ENCODE measurements at regions not wholly inside any gene's neighbourhood (a gene's known extent, or its start where the extent isn't known, plus 50 kb on each side); places are given as distances from the start of the nearest gene placed in this dataset.

DNA sequence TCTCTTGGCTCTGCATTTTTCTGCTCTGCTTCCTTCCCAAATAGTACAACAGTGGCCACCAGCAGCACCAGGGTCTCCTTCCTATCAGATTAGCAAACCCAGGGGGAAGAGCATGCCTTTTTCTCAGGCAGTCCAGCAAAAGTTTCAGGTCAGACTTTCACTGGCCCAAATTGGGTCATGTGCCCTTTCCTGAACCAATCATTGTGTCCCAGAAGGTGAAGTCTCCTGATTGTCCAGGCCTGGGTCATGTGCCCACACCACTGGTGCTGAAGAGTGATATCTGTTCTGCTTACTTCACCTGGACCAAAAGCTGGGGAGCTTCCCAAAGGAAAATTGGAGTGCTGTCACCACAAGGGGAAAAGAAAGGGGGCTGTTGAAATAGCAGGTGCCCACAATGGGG is 64.1 kb upstream of the ALX4 start:
- Histone ChIP-seq H3K4me3 (ENCODE audit: low read depth in 1 of 2, low read length in 2 of 2) (no peak overlapping the region), H3K9me3 (ENCODE audit: control insufficient read depth in 1 of 2, low read length in 2 of 2) (peaks cover 0 to 4% of the 10 kb centered on the region in 2 donors), H3K36me3 (ENCODE audit: control insufficient read depth in 1 of 2, insufficient read depth in 2 of 2, low read length in 2 of 2) (no peaks in the 10 kb centered on the region), H3K9ac (ENCODE audit: low read depth in 1 of 2, low read length in 2 of 2) (no peak overlapping the region), H3K27me3 (ENCODE audit: control insufficient read depth in 1 of 2, insufficient read depth in 2 of 2, low read length in 2 of 2) (no peaks in the 10 kb centered on the region), H3K4me1 (ENCODE audit: control insufficient read depth in 1 of 2, insufficient read depth in 2 of 2, low read length in 2 of 2) (no peaks in the 10 kb centered on the region), H3K27ac (ENCODE audit: low read depth, low read length) (no peak overlapping the region)

DNA sequence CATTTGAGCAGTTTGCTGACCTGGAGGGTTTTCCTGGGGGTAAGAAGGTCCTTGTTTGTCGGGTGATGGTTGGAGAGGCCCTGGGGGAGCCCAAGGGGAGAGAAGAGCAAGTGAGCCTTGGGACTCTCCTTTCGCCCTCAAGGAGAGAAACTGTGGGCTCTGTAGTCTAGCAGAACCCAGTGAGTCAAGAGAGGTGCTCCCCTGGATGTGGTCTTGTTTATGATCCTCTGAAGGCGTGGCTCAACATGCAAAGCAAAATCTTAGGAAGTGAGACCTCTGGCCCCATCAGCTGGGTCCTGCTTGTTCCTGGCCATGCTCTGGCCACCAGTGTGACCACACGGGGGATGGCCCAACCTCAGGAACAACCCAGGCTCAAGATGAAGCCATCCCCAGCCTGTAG is 66.5 kb upstream of the ALX4 start:
- Histone ChIP-seq H3K27ac (ENCODE audit: low read depth, low read length) (no peak overlapping the region), H3K9ac (ENCODE audit: low read depth in 1 of 2, low read length in 2 of 2) (no peak overlapping the region), H3K4me1 (ENCODE audit: control insufficient read depth in 1 of 2, insufficient read depth in 2 of 2, low read length in 2 of 2) (no peaks in the 10 kb centered on the region), H3K4me3 (ENCODE audit: low read depth in 1 of 2, low read length in 2 of 2) (no peak overlapping the region), H3K9me3 (ENCODE audit: control insufficient read depth in 1 of 2, low read length in 2 of 2) (peaks cover 0 to 4% of the 10 kb centered on the region in 2 donors), H3K36me3 (ENCODE audit: control insufficient read depth in 1 of 2, insufficient read depth in 2 of 2, low read length in 2 of 2) (no peaks in the 10 kb centered on the region), H3K27me3 (ENCODE audit: control insufficient read depth in 1 of 2, insufficient read depth in 2 of 2, low read length in 2 of 2) (peaks cover 0 to 4% of the 10 kb centered on the region in 2 donors)

DNA sequence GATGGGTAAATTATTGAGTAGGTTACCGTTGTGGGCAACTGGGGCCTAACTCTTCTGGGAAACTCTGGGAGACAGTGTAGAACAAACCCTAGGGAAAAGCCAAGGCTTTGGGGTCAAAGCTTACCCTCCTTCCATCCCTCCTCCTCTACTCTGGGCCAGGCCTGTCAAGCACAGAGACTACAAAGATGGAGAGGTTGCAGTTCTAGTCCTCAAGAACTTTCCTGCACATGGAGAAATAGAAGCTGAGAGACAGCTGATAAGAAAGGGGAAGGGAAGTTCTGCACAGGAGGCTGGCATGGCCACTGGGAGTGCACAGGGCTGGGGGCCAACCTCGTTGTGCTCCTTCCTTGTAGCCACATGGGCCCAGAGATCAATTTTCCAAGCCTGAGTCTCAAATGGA is 67.2 kb upstream of the ALX4 start:
- no peak overlapping the region for H3K27ac ChIP-seq (ENCODE audit: low read depth, low read length)
- no peak overlapping the region for H3K9ac ChIP-seq (ENCODE audit: low read depth in 1 of 2, low read length in 2 of 2)
- no peak overlapping the region for H3K4me3 ChIP-seq (ENCODE audit: low read depth in 1 of 2, low read length in 2 of 2)
- no peaks in the 10 kb centered on the region for H3K36me3 ChIP-seq (ENCODE audit: control insufficient read depth in 1 of 2, insufficient read depth in 2 of 2, low read length in 2 of 2)
- H3K4me1 ChIP-seq (ENCODE audit: control insufficient read depth in 1 of 2, insufficient read depth in 2 of 2, low read length in 2 of 2), result no peaks in the 10 kb centered on the region
- H3K9me3 ChIP-seq (ENCODE audit: control insufficient read depth in 1 of 2, low read length in 2 of 2), result peaks cover 0 to 4% of the 10 kb centered on the region in 2 donors
- H3K27me3 ChIP-seq (ENCODE audit: control insufficient read depth in 1 of 2, insufficient read depth in 2 of 2, low read length in 2 of 2), result peaks cover 0 to 4% of the 10 kb centered on the region in 2 donors

DNA sequence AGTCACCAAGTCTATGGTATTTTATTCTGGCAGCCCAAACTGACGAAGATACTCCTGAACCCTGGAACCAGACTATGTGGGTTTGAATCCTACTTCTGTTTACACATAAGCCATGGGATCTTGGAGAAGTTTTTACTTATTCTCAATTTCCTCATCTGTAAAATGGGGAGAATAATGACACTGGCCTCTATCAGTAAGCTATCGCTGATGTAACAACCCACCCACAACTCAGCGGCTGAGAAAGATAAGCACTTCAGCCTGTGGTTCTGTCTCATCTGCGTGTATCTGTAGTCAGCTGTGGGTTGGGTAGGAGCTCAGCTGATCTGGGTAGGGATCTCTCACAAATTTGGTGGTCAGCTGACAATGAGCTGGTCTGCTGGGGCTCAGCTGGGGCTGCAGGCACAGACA is 68.0 kb upstream of the ALX4 start:
- Histone ChIP-seq H3K4me1 (ENCODE audit: control insufficient read depth in 1 of 2, insufficient read depth in 2 of 2, low read length in 2 of 2) (peaks cover 0 to under 1% of the 10 kb centered on the region in 2 donors), H3K9ac (ENCODE audit: low read depth in 1 of 2, low read length in 2 of 2) (no peak overlapping the region), H3K27me3 (ENCODE audit: control insufficient read depth in 1 of 2, insufficient read depth in 2 of 2, low read length in 2 of 2) (peaks cover 0 to 4% of the 10 kb centered on the region in 2 donors), H3K27ac (ENCODE audit: low read depth, low read length) (no peak overlapping the region), H3K36me3 (ENCODE audit: control insufficient read depth in 1 of 2, insufficient read depth in 2 of 2, low read length in 2 of 2) (no peaks in the 10 kb centered on the region), H3K9me3 (ENCODE audit: control insufficient read depth in 1 of 2, low read length in 2 of 2) (peaks cover 0 to 4% of the 10 kb centered on the region in 2 donors), H3K4me3 (ENCODE audit: low read depth in 1 of 2, low read length in 2 of 2) (no peak overlapping the region)

DNA sequence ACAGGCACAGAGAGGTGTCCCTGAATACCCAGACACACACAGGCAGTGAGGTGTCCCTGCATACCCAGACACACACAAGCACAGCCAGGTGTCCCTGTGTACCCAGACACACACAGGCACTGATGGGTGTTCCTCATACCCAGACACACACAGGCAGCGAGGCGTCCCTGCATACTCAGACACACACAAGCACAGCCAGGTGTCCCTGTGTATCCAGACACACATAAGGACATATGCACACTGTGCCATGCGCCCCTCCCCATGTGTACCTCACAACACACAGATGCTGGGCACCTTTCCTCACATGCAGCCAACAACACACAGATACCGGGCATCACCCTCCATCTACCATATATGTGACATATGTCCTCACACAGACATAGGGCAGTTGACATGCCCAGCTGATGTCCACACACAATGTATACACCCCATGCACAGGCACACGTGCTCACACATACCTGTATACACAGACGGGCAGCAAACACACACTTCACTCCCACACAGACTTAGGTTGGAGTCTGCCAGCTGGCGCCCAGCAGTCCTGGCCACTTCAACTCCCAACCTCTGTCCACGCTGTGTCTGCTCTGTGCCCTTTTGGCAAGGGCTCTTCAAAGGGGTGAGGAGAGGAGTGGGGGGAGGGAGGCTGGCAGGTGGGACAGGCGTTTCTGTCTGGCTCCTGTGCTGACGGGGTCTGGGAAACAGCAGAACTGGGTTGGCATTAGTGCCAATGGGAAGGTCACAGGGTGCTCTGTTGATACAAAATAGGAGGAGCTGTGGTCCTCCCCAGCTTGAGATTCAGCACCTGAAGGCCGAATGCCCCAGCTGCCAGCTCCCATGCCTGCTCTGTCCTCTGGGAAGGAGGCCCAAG is 69.4 kb upstream of the ALX4 start:
- Histone ChIP-seq H3K9ac (ENCODE audit: low read depth in 1 of 2, low read length in 2 of 2) (no peak overlapping the region), H3K27me3 (ENCODE audit: control insufficient read depth in 1 of 2, insufficient read depth in 2 of 2, low read length in 2 of 2) (peaks cover 0 to 4% of the 10 kb centered on the region in 2 donors), H3K9me3 (ENCODE audit: control insufficient read depth in 1 of 2, low read length in 2 of 2) (peaks cover 0 to 4% of the 10 kb centered on the region in 2 donors), H3K4me1 (ENCODE audit: control insufficient read depth in 1 of 2, insufficient read depth in 2 of 2, low read length in 2 of 2) (peaks cover 0 to 3% of the 10 kb centered on the region in 2 donors), H3K4me3 (ENCODE audit: low read depth in 1 of 2, low read length in 2 of 2) (no peak overlapping the region), H3K27ac (ENCODE audit: low read depth, low read length) (no peak overlapping the region), H3K36me3 (ENCODE audit: control insufficient read depth in 1 of 2, insufficient read depth in 2 of 2, low read length in 2 of 2) (no peaks in the 10 kb centered on the region)

DNA sequence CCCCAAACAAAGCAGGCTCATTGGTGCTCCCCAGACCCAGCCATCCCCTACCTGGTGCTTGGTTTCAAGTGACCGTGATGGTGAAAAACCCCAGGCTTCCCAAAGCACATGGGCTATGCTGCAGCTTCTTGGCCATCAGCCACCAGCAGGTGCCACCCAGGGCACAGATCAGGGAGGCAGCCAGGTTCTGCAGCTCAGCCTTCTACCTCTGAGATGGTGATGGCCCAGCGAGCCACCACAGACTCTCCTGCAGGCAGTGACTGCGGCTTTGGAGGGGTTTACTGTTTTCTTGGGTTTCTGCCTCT is 70.0 kb upstream of the ALX4 start:
- H3K36me3 ChIP-seq (ENCODE audit: control insufficient read depth in 1 of 2, insufficient read depth in 2 of 2, low read length in 2 of 2), result no peaks in the 10 kb centered on the region
- no peak overlapping the region for H3K27ac ChIP-seq (ENCODE audit: low read depth, low read length)
- H3K4me3 ChIP-seq (ENCODE audit: low read depth in 1 of 2, low read length in 2 of 2), result no peak overlapping the region
- H3K4me1 ChIP-seq (ENCODE audit: control insufficient read depth in 1 of 2, insufficient read depth in 2 of 2, low read length in 2 of 2), result peaks cover 0 to 3% of the 10 kb centered on the region in 2 donors
- peaks cover 0 to 4% of the 10 kb centered on the region in 2 donors for H3K27me3 ChIP-seq (ENCODE audit: control insufficient read depth in 1 of 2, insufficient read depth in 2 of 2, low read length in 2 of 2)
- no peak overlapping the region for H3K9ac ChIP-seq (ENCODE audit: low read depth in 1 of 2, low read length in 2 of 2)
- peaks cover 0 to 4% of the 10 kb centered on the region in 2 donors for H3K9me3 ChIP-seq (ENCODE audit: control insufficient read depth in 1 of 2, low read length in 2 of 2)

DNA sequence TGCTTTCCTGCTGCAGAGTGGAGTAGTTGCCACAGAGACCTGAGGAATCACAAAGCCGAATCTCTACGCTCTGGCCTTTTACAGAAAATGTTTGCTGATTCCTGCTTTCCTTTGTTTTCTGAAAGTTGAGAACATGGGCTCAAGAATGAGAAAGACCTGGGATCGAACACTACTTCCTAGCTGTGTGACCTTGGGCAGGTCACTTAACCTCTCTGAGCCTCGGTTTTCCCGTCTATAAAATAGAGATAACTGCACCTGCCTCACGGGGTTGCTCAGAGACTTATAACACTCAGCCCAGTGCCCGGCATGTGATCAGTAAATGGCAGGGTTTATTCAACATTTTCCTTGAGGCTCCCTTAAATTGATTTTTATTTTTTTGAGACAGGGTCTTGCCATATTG is 70.9 kb upstream of the ALX4 start:
- H3K27me3 ChIP-seq (ENCODE audit: control insufficient read depth in 1 of 2, insufficient read depth in 2 of 2, low read length in 2 of 2), result peaks cover 0 to 4% of the 10 kb centered on the region in 2 donors
- H3K4me3 ChIP-seq (ENCODE audit: low read depth in 1 of 2, low read length in 2 of 2), result no peak overlapping the region
- H3K36me3 ChIP-seq (ENCODE audit: control insufficient read depth in 1 of 2, insufficient read depth in 2 of 2, low read length in 2 of 2), result no peaks in the 10 kb centered on the region
- peaks cover 0 to 4% of the 10 kb centered on the region in 2 donors for H3K9me3 ChIP-seq (ENCODE audit: control insufficient read depth in 1 of 2, low read length in 2 of 2)
- H3K9ac ChIP-seq (ENCODE audit: low read depth in 1 of 2, low read length in 2 of 2), result no peak overlapping the region
- no peak overlapping the region for H3K27ac ChIP-seq (ENCODE audit: low read depth, low read length)
- peaks cover 0 to 3% of the 10 kb centered on the region in 2 donors for H3K4me1 ChIP-seq (ENCODE audit: control insufficient read depth in 1 of 2, insufficient read depth in 2 of 2, low read length in 2 of 2)

DNA sequence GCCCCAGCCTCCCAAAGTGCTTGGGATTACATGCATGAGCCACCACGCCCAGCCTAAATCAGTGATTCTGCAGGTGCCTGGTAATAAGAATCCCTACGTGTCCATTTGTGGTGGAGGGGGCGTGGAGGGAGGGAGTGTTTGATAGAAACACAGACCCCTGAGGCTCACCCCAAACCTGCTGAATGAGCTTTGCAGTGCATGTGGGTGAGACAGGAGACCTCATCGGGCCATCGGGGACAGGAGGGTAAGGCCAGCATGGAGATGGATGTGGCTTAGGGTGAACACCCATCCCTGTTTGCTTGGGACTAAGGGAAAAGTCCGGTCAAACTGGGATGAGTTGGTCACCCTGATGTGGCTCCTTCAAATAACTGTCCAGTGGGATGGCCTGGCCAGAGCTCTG is 71.3 kb upstream of the ALX4 start:
- peaks cover 0 to 3% of the 10 kb centered on the region in 2 donors for H3K4me1 ChIP-seq (ENCODE audit: control insufficient read depth in 1 of 2, insufficient read depth in 2 of 2, low read length in 2 of 2)
- H3K36me3 ChIP-seq (ENCODE audit: control insufficient read depth in 1 of 2, insufficient read depth in 2 of 2, low read length in 2 of 2), result no peaks in the 10 kb centered on the region
- no peak overlapping the region for H3K9ac ChIP-seq (ENCODE audit: low read depth in 1 of 2, low read length in 2 of 2)
- H3K9me3 ChIP-seq (ENCODE audit: control insufficient read depth in 1 of 2, low read length in 2 of 2), result peaks cover 0 to 4% of the 10 kb centered on the region in 2 donors
- H3K4me3 ChIP-seq (ENCODE audit: low read depth in 1 of 2, low read length in 2 of 2), result no peak overlapping the region
- H3K27me3 ChIP-seq (ENCODE audit: control insufficient read depth in 1 of 2, insufficient read depth in 2 of 2, low read length in 2 of 2), result peaks cover 0 to 4% of the 10 kb centered on the region in 2 donors
- H3K27ac ChIP-seq (ENCODE audit: low read depth, low read length), result no peak overlapping the region

DNA sequence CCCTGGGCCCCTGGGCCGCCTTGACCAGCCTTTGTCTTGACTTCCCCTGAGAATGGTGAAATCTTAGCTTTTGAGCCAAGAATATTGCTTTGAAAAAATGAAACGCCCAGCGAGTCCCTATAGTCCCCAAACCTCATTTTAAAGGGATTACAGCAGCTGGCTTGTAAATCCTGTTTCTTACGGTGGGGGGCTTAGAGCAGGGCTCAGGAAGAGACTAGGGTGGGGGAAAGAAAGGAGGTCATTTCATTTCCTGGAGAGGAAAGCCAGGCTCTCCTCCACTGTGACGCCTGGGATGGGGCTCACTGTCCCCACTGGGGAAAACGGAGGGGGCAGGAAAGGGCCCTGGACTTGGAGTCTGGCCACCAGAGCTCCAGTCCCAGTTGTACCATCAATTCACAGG is 72.2 kb upstream of the ALX4 start:
- no peak overlapping the region for H3K4me3 ChIP-seq (ENCODE audit: low read depth in 1 of 2, low read length in 2 of 2)

DNA sequence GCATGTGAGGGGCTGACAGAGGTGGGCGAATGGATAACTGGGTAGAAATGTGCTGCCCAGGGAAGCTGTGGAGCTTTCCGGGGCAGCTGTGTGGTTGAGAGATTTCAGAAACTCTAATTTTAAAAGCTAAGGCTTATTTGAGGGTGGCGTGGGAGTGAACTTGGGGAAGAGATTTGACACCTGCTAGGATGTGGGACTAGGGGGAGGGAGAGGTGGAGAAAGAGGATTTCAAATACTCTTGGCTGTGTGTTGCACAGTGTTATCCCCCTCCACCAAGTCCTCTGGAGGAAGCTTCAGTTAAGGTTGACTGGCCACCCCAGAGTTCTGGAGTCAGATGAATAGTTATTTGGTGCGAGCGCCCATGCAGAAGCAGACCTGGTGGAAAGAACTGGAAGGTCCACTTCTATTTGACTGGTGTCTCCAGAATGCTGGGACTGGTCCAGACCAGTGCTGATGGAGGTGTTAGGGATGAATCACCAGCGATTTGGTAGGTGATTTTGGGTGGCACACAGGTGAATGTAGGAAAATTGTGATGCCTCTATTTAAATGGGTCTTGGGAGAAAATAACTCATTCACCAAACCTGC is 72.8 kb upstream of the ALX4 start:
- Histone ChIP-seq H3K36me3 (ENCODE audit: control insufficient read depth in 1 of 2, insufficient read depth in 2 of 2, low read length in 2 of 2) (no peaks in the 10 kb centered on the region), H3K9me3 (ENCODE audit: control insufficient read depth in 1 of 2, low read length in 2 of 2) (peaks cover 0 to 2% of the 10 kb centered on the region in 2 donors), H3K4me1 (ENCODE audit: control insufficient read depth in 1 of 2, insufficient read depth in 2 of 2, low read length in 2 of 2) (peaks cover 0 to 3% of the 10 kb centered on the region in 2 donors), H3K27me3 (ENCODE audit: control insufficient read depth in 1 of 2, insufficient read depth in 2 of 2, low read length in 2 of 2) (peaks cover 0 to 4% of the 10 kb centered on the region in 2 donors), H3K4me3 (ENCODE audit: low read depth in 1 of 2, low read length in 2 of 2) (no peak overlapping the region), H3K9ac (ENCODE audit: low read depth in 1 of 2, low read length in 2 of 2) (no peak overlapping the region), H3K27ac (ENCODE audit: low read depth, low read length) (no peak overlapping the region)

More for the DNA sequence above, 72.2 kb upstream of the ALX4 start:
- H3K27ac ChIP-seq (ENCODE audit: low read depth, low read length), result no peak overlapping the region
- no peak overlapping the region for H3K9ac ChIP-seq (ENCODE audit: low read depth in 1 of 2, low read length in 2 of 2)
- H3K27me3 ChIP-seq (ENCODE audit: control insufficient read depth in 1 of 2, insufficient read depth in 2 of 2, low read length in 2 of 2), result peaks cover 0 to 4% of the 10 kb centered on the region in 2 donors
- peaks cover 0 to 3% of the 10 kb centered on the region in 2 donors for H3K4me1 ChIP-seq (ENCODE audit: control insufficient read depth in 1 of 2, insufficient read depth in 2 of 2, low read length in 2 of 2)
- no peaks in the 10 kb centered on the region for H3K36me3 ChIP-seq (ENCODE audit: control insufficient read depth in 1 of 2, insufficient read depth in 2 of 2, low read length in 2 of 2)
- H3K9me3 ChIP-seq (ENCODE audit: control insufficient read depth in 1 of 2, low read length in 2 of 2), result peaks cover 0 to 4% of the 10 kb centered on the region in 2 donors
